ENCODE measurements at regions not wholly inside any gene's neighbourhood (a gene's known extent, or its start where the extent isn't known, plus 50 kb on each side); places are given as distances from the start of the nearest gene placed in this dataset.
A peak's percentile ranks its signal among the peaks of the same experiment; 100 is the strongest.

DNA sequence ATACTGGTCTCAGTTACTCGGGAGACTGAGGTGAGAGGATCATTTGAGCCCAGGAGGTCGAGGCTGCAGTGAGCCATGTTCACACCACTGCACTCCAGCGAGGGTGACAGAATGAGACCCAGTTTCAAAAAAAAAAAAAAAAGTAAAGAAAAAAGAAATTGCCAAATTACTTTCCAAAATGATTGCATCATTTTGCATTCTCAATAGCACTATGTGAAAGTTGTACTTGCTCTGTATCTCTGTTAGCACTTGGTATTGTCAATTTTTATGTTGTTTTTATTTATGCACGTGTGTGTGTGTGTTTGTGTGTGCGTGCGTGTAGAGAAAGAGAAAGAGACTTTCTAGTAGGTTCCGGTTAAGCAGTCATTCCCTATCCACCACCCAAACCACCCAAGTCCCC is 328.4 kb downstream of the RAB3C start:
- TF ChIP-seq, protein P1, sequence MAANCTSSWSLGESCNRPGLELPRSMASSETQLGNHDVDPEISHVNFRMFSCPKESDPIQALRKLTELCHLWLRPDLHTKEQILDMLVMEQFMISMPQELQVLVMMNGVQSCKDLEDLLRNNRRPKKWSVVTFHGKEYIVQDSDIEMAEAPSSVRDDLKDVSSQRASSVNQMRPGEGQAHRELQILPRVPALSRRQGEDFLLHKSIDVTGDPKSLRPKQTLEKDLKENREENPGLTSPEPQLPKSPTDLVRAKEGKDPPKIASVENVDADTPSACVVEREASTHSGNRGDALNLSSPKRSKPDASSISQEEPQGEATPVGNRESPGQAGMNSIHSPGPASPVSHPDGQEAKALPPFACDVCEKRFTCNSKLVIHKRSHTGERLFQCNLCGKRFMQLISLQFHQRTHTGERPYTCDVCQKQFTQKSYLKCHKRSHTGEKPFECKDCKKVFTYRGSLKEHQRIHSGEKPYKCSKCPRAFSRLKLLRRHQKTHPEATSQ (tag by site-specific recombination; IDR thresholded peaks at IDR 0.05), result no peak
- TF ChIP-seq PRDM1 (tag by site-specific recombination; IDR thresholded peaks at IDR 0.05) (peak; percentile 55), ZNF776 (tag by site-specific recombination; IDR thresholded peaks at IDR 0.05; ENCODE audit: borderline replicate concordance) (no peak), ZNF24 (tag by site-specific recombination; IDR thresholded peaks at IDR 0.05) (no peak), REPIN1 (tag by site-specific recombination; IDR thresholded peaks at IDR 0.05; ENCODE audit: low read depth) (no peak)
- H3K36me3 ChIP-seq (ENCODE audit: control insufficient read depth in 2 of 2, insufficient read depth in 1 of 2, low read length in 2 of 2), result no peaks in the 10 kb centered on the region
- H3K27ac ChIP-seq (ENCODE audit: extremely low read depth, low read depth, low read length), result no peak overlapping the region
- no peaks in the 10 kb centered on the region for H3K4me1 ChIP-seq (ENCODE audit: control insufficient read depth, insufficient read depth, low read length)
- ChIA-PET POLR2A (no interaction called here), CTCF (no interaction called here)
- no peak overlapping the region for H3K4me3 ChIP-seq (ENCODE audit: low read depth, low read length)
- no peaks in the 10 kb centered on the region for H3K9me3 ChIP-seq (ENCODE audit: control insufficient read depth, insufficient read depth, low read depth, low read length)

DNA sequence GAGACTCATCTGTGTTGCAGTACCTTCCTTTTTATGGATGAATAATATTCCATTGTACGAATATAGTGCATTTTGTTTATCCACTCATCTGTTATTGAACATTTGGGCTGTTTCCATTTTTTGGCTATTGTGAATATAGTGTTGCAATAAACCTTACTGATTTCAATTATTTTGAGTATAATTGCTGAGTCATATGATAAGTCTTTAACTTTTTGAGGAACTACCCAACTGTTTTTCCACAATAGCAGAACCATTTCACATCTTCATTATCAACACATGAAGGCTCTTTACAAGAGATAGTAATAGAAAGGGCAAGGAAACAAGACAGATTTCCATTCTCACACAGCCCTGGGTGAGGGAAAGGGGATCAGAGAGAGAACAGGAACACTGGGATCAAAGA is 329.2 kb downstream of the RAB3C start:
- Histone ChIP-seq H3K9me3 (ENCODE audit: control insufficient read depth, insufficient read depth, low read depth, low read length) (no peaks in the 10 kb centered on the region), H3K4me3 (ENCODE audit: low read depth, low read length) (no peak overlapping the region), H3K27ac (ENCODE audit: extremely low read depth, low read depth, low read length) (no peak overlapping the region), H3K4me1 (ENCODE audit: control insufficient read depth, insufficient read depth, low read length) (no peaks in the 10 kb centered on the region), H3K36me3 (ENCODE audit: control insufficient read depth in 2 of 2, insufficient read depth in 1 of 2, low read length in 2 of 2) (no peaks in the 10 kb centered on the region)
- POLR2A ChIA-PET, result no interaction called here
- CTCF ChIA-PET, result no interaction called here
- TF ChIP-seq ZNF155 (tag by site-specific recombination; IDR thresholded peaks at IDR 0.05) (no peak), EGR2 (tag by site-specific recombination; IDR thresholded peaks at IDR 0.05; ENCODE audit: low read depth) (no peak), ZNF391 (tag by site-specific recombination; IDR thresholded peaks at IDR 0.05; ENCODE audit: borderline replicate concordance, low read depth) (no peak), ZIC2 (tag by site-specific recombination; IDR thresholded peaks at IDR 0.05) (no peak), ZNF16 (tag by site-specific recombination; IDR thresholded peaks at IDR 0.05; ENCODE audit: low read depth) (no peak), ZNF223 (tag by site-specific recombination; IDR thresholded peaks at IDR 0.05) (no peak), ZNF701 (tag by site-specific recombination; IDR thresholded peaks at IDR 0.05) (no peak), ZNF785 (tag by site-specific recombination; IDR thresholded peaks at IDR 0.05) (no peak), ZNF416 (tag by site-specific recombination; IDR thresholded peaks at IDR 0.05) (no peak), ZNF561 (tag by site-specific recombination; IDR thresholded peaks at IDR 0.05; ENCODE audit: borderline replicate concordance) (no peak), KLF10 (tag by site-specific recombination; IDR thresholded peaks at IDR 0.05) (no peak), ZNF394 (tag by site-specific recombination; IDR thresholded peaks at IDR 0.05; ENCODE audit: borderline replicate concordance) (no peak), ZNF202 (tag by site-specific recombination; IDR thresholded peaks at IDR 0.05; ENCODE audit: borderline replicate concordance) (no peak)
- TF ChIP-seq, protein P2, sequence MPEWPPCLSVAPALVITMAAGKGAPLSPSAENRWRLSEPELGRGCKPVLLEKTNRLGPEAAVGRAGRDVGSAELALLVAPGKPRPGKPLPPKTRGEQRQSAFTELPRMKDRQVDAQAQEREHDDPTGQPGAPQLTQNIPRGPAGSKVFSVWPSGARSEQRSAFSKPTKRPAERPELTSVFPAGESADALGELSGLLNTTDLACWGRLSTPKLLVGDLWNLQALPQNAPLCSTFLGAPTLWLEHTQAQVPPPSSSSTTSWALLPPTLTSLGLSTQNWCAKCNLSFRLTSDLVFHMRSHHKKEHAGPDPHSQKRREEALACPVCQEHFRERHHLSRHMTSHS (tag by site-specific recombination; IDR thresholded peaks at IDR 0.05), result no peak
- TF ChIP-seq, protein P3, sequence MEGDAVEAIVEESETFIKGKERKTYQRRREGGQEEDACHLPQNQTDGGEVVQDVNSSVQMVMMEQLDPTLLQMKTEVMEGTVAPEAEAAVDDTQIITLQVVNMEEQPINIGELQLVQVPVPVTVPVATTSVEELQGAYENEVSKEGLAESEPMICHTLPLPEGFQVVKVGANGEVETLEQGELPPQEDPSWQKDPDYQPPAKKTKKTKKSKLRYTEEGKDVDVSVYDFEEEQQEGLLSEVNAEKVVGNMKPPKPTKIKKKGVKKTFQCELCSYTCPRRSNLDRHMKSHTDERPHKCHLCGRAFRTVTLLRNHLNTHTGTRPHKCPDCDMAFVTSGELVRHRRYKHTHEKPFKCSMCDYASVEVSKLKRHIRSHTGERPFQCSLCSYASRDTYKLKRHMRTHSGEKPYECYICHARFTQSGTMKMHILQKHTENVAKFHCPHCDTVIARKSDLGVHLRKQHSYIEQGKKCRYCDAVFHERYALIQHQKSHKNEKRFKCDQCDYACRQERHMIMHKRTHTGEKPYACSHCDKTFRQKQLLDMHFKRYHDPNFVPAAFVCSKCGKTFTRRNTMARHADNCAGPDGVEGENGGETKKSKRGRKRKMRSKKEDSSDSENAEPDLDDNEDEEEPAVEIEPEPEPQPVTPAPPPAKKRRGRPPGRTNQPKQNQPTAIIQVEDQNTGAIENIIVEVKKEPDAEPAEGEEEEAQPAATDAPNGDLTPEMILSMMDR (tag by site-specific recombination; IDR thresholded peaks at IDR 0.05), result no peak
- TF ChIP-seq, protein P4, sequence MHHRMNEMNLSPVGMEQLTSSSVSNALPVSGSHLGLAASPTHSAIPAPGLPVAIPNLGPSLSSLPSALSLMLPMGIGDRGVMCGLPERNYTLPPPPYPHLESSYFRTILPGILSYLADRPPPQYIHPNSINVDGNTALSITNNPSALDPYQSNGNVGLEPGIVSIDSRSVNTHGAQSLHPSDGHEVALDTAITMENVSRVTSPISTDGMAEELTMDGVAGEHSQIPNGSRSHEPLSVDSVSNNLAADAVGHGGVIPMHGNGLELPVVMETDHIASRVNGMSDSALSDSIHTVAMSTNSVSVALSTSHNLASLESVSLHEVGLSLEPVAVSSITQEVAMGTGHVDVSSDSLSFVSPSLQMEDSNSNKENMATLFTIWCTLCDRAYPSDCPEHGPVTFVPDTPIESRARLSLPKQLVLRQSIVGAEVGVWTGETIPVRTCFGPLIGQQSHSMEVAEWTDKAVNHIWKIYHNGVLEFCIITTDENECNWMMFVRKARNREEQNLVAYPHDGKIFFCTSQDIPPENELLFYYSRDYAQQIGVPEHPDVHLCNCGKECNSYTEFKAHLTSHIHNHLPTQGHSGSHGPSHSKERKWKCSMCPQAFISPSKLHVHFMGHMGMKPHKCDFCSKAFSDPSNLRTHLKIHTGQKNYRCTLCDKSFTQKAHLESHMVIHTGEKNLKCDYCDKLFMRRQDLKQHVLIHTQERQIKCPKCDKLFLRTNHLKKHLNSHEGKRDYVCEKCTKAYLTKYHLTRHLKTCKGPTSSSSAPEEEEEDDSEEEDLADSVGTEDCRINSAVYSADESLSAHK (tag by site-specific recombination; IDR thresholded peaks at IDR 0.05), result no peak

Measured in HEK293 (cell line).